HEK293 (cell line): ENCODE measurements at regions not wholly inside any gene's neighbourhood (a gene's known extent, or its start where the extent isn't known, plus 50 kb on each side); places are given as distances from the start of the nearest gene placed in this dataset.

Source experiments
- CTCF ChIA-PET: fragments of 350-600 bp; formaldehyde crosslinking; extraction: SDS; loops from one replicate; lab custom pipeline; 2021; ENCODE audit warnings: antibody characterized with exemption; lab: Yijun Ruan, JAX
- POLR2A ChIA-PET: fragments of 300-600 bp; formaldehyde crosslinking; extraction: SDS; loops from one replicate; lab custom pipeline; 2020; ENCODE audit warnings: antibody characterized with exemption, inconsistent platforms; lab: Yijun Ruan, JAX
- H3K27ac ChIP-seq: fragments of 200-500 bp; sonication (Bioruptor generic); 2 replicates; pipeline ENCODE4 v1.5.1; 2014; ENCODE audit warnings: low read depth, low read length, control low read depth, inconsistent platforms; ENCODE audit errors: extremely low read depth
- H3K36me3 ChIP-seq, 2 experiments: fragments of 200-500 bp in 1 of 2; sonication (Bioruptor generic) in 1 of 2; 1 replicate in 1 of 2; 2 replicates in 1 of 2; pipeline ENCODE4 v1.5.1; 2014 to 2017; ENCODE audit warnings: inconsistent platforms in 2 of 2, low read length in 2 of 2; ENCODE audit not compliant: control insufficient read depth in 2 of 2, insufficient read depth in 1 of 2
- H3K4me1 ChIP-seq: fragments of 200-500 bp; sonication (Bioruptor generic); 2 replicates; pipeline ENCODE4 v1.5.1; 2014; ENCODE audit warnings: mild to moderate bottlenecking, low read length, inconsistent platforms; ENCODE audit not compliant: control insufficient read depth, insufficient read depth
- H3K4me3 ChIP-seq: 2 replicates; pipeline ENCODE4 v1.5.1; 2011; ENCODE audit warnings: low read depth, mild to moderate bottlenecking, control low read depth, low read length, moderate library complexity
- H3K9me3 ChIP-seq: fragments of 200-500 bp; sonication (Bioruptor generic); 2 replicates; pipeline ENCODE4 v1.5.1; 2014; ENCODE audit warnings: low read depth, low read length, inconsistent platforms; ENCODE audit not compliant: control insufficient read depth, insufficient read depth
- GLI4 ChIP-seq: fragments of 450-650 bp; formaldehyde crosslinking; IDR thresholded peaks from 2 replicates; pipeline ENCODE4 v1.5.1; 2016; ENCODE audit warnings: missing biosample characterization, missing genetic modification characterization
- KLF1 ChIP-seq: fragments of 450-650 bp; formaldehyde crosslinking; IDR thresholded peaks from 2 replicates; pipeline ENCODE4 v1.5.1; 2016; ENCODE audit warnings: missing biosample characterization, missing genetic modification characterization
- MEIS1 ChIP-seq: sonication (generic); formaldehyde crosslinking; IDR thresholded peaks from 2 replicates; pipeline ENCODE4 v1.8.1; 2022; ENCODE audit warnings: missing genetic modification reagents, mild to moderate bottlenecking, borderline replicate concordance
- PRDM10 ChIP-seq: fragments of 450-650 bp; formaldehyde crosslinking; IDR thresholded peaks from 2 replicates; pipeline ENCODE4 v1.5.1; 2016; ENCODE audit warnings: missing biosample characterization, missing genetic modification characterization
- ZIC2 ChIP-seq: fragments of 450-650 bp; formaldehyde crosslinking; IDR thresholded peaks from 2 replicates; pipeline ENCODE4 v1.5.1; 2016; ENCODE audit warnings: missing biosample characterization, missing genetic modification characterization
- ZNF221 ChIP-seq: fragments of 450-650 bp; formaldehyde crosslinking; IDR thresholded peaks from 2 replicates; pipeline ENCODE4 v1.5.1; 2017; ENCODE audit warnings: missing biosample characterization, missing genetic modification characterization, borderline replicate concordance
- ZNF223 ChIP-seq: fragments of 450-650 bp; formaldehyde crosslinking; IDR thresholded peaks from 2 replicates; pipeline ENCODE4 v1.5.1; 2016; ENCODE audit warnings: missing biosample characterization, missing genetic modification characterization
- ZNF239 ChIP-seq: fragments of 450-650 bp; formaldehyde crosslinking; IDR thresholded peaks from 2 replicates; pipeline ENCODE4 v1.5.1; 2016; ENCODE audit warnings: missing biosample characterization, missing genetic modification characterization
- ZNF248 ChIP-seq: fragments of 450-650 bp; formaldehyde crosslinking; IDR thresholded peaks from 2 replicates; pipeline ENCODE4 v1.5.1; 2017; ENCODE audit warnings: missing biosample characterization, missing genetic modification characterization
- ZNF362 ChIP-seq: fragments of 450-650 bp; formaldehyde crosslinking; IDR thresholded peaks from 2 replicates; pipeline ENCODE4 v1.5.1; 2016; ENCODE audit warnings: missing biosample characterization, missing genetic modification characterization
- ZNF394 ChIP-seq: fragments of 450-650 bp; formaldehyde crosslinking; IDR thresholded peaks from 2 replicates; pipeline ENCODE4 v1.5.1; 2016; ENCODE audit warnings: missing biosample characterization, missing genetic modification characterization, mild to moderate bottlenecking, moderate library complexity, borderline replicate concordance
- ZNF404 ChIP-seq: fragments of 450-650 bp; formaldehyde crosslinking; IDR thresholded peaks from 2 replicates; pipeline ENCODE4 v1.5.1; 2017; ENCODE audit warnings: missing biosample characterization, missing genetic modification characterization
- ZNF416 ChIP-seq: fragments of 450-650 bp; formaldehyde crosslinking; IDR thresholded peaks from 2 replicates; pipeline ENCODE4 v1.5.1; 2016; ENCODE audit warnings: missing biosample characterization, missing genetic modification characterization
- ZNF473 ChIP-seq: fragments of 450-650 bp; formaldehyde crosslinking; IDR thresholded peaks from 2 replicates; pipeline ENCODE4 v1.5.1; 2017; ENCODE audit warnings: missing biosample characterization, missing genetic modification characterization
- ZNF501 ChIP-seq: fragments of 450-650 bp; formaldehyde crosslinking; IDR thresholded peaks from 2 replicates; pipeline ENCODE4 v1.5.1; 2016; ENCODE audit warnings: missing biosample characterization, missing genetic modification characterization
- ZNF514 ChIP-seq: fragments of 450-650 bp; formaldehyde crosslinking; IDR thresholded peaks from 2 replicates; pipeline ENCODE4 v1.5.1; 2016; ENCODE audit warnings: missing biosample characterization, missing genetic modification characterization
- ZNF580 ChIP-seq: fragments of 450-650 bp; formaldehyde crosslinking; IDR thresholded peaks from 2 replicates; pipeline ENCODE4 v1.5.1; 2016; ENCODE audit warnings: missing biosample characterization, missing genetic modification characterization
- ZNF624 ChIP-seq: fragments of 450-650 bp; formaldehyde crosslinking; IDR thresholded peaks from 2 replicates; pipeline ENCODE4 v1.5.1; 2017; ENCODE audit warnings: missing biosample characterization, missing genetic modification characterization
- ZNF747 ChIP-seq: fragments of 450-650 bp; formaldehyde crosslinking; IDR thresholded peaks from 2 replicates; pipeline ENCODE4 v1.5.1; 2016; ENCODE audit warnings: missing biosample characterization, missing genetic modification characterization
- ZNF837 ChIP-seq: fragments of 450-650 bp; formaldehyde crosslinking; IDR thresholded peaks from 2 replicates; pipeline ENCODE4 v1.5.1; 2016; ENCODE audit warnings: missing biosample characterization, missing genetic modification characterization
- ZSCAN4 ChIP-seq: fragments of 450-650 bp; formaldehyde crosslinking; IDR thresholded peaks from 2 replicates; pipeline ENCODE4 v1.5.1; 2017; ENCODE audit warnings: missing biosample characterization, missing genetic modification characterization

- TF ChIP-seq ZNF580, result no peak
- no peak for TF ChIP-seq ZNF473 (tag by site-specific recombination)
- TF ChIP-seq ZNF239 (tag by site-specific recombination), result no peak
- no peak for TF ChIP-seq ZNF404
These were observed 75.2 kb upstream of the WNT11 start (continued) for GRCh38 chr11:76281558-76281906.

GRCh38 chr11:76280882-76281557, 74.7 kb upstream of the WNT11 start:
- Histone ChIP-seq H3K4me1 (no peaks in the 10 kb centered on the region), H3K4me3 (no peak overlapping the region), H3K36me3 (no peaks in the 10 kb centered on the region), H3K9me3 (no peaks in the 10 kb centered on the region), H3K27ac (no peak overlapping the region)
- ChIA-PET POLR2A (no interaction called here), CTCF (no interaction called here)
- TF ChIP-seq ZIC2 (tag by site-specific recombination) (0 out of 2 replicates have a peak, but pooled peaks have one; percentile 4), ZNF394 (tag by site-specific recombination) (no peak), ZNF514 (no peak), ZNF221 (tag by site-specific recombination) (no peak), GLI4 (no peak), ZNF223 (tag by site-specific recombination) (no peak), ZSCAN4 (tag by site-specific recombination) (no peak), PRDM10 (tag by site-specific recombination) (peak; percentile 60), ZNF501 (no peak), ZNF416 (no peak), ZNF747 (tag by site-specific recombination) (no peak)

GRCh38 chr11:76280151-76280881, 74.0 kb upstream of the WNT11 start:
- Histone ChIP-seq H3K27ac (no peak overlapping the region), H3K9me3 (no peaks in the 10 kb centered on the region), H3K36me3 (no peaks in the 10 kb centered on the region), H3K4me3 (no peak overlapping the region), H3K4me1 (no peaks in the 10 kb centered on the region)
- ChIA-PET CTCF (no interaction called here), POLR2A (no interaction called here)
- TF ChIP-seq KLF1 (tag by site-specific recombination) (no peak), ZIC2 (tag by site-specific recombination) (peak; percentile 52), MEIS1 (CRISPR knock-in tag) (no peak), ZNF248 (tag by site-specific recombination) (no peak), ZNF624 (tag by site-specific recombination) (no peak), ZNF837 (tag by site-specific recombination) (no peak), ZNF362 (tag by site-specific recombination) (no peak)
